Ectodermal cell (in vitro differentiated cells): ENCODE measurements at regions not wholly inside any gene's neighbourhood (a gene's known extent, or its start where the extent isn't known, plus 50 kb on each side); places are given as distances from the start of the nearest gene placed in this dataset.
"Not testable (repeated sequence)": the region's sequence is repeated elsewhere in the genome, so short reads cannot be mapped to it uniquely, and the experiment has no call there.

Experiments used
- H3K27ac ChIP-seq: 2 replicates; pipeline ENCODE4 v1.7.0; 2013; ENCODE audit warnings: mild to moderate bottlenecking, low read depth, low read length; ENCODE audit not compliant: insufficient read depth, poor library complexity, severe bottlenecking
- H3K27me3 ChIP-seq: 2 replicates; pipeline ENCODE4 v1.7.0; 2013; ENCODE audit warnings: mild to moderate bottlenecking, low read length; ENCODE audit not compliant: insufficient read depth, control insufficient read depth, poor library complexity, severe bottlenecking
- H3K36me3 ChIP-seq: one replicate; pipeline ENCODE4 v1.7.0; 2013; ENCODE audit warnings: low read length; ENCODE audit not compliant: control insufficient read depth, insufficient read depth
- H3K4me1 ChIP-seq: one replicate; pipeline ENCODE4 v1.7.0; 2013; ENCODE audit warnings: low read length; ENCODE audit not compliant: control insufficient read depth, insufficient read depth
- H3K4me3 ChIP-seq: 2 replicates; pipeline ENCODE4 v1.7.0; 2013; ENCODE audit warnings: low read depth, low read length, control low read depth; ENCODE audit not compliant: insufficient read depth
- H3K9me3 ChIP-seq: 2 replicates; pipeline ENCODE4 v1.7.0; 2013; ENCODE audit warnings: mild to moderate bottlenecking, low read length, moderate library complexity; ENCODE audit not compliant: control insufficient read depth
- WGBS, 2 experiments: methylation state at CpG; one replicate each; pipeline ENCODE4 v1.1.7; 2013; ENCODE audit warnings: missing lambda C conversion rate in 2 of 2; 5-methylcytosine and 5-hydroxymethylcytosine counted together

DNA sequence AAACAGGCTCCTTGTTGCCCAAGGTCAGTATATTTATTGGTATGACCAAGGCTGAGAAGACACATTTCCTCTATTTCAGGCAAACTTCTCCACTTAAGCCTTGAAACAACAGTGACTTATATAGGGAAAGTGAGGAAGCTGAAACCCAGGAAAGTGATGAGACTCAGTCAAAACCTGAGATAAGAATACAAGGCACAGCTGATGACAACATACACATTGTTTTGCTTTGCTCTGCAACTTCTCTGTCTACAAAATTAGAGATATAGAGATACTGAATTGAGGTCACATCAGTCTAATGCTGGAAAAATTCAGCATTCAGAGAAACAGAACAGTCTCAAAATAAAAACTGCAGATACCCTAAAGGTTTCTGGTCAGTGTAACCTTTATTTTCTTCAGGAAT, 586.1 kb downstream of the DNAH5 start:
- no peaks in the 10 kb centered on the region for H3K27me3 ChIP-seq
- no peaks in the 10 kb centered on the region for H3K4me1 ChIP-seq
- no peaks in the 10 kb centered on the region for H3K9me3 ChIP-seq

DNA sequence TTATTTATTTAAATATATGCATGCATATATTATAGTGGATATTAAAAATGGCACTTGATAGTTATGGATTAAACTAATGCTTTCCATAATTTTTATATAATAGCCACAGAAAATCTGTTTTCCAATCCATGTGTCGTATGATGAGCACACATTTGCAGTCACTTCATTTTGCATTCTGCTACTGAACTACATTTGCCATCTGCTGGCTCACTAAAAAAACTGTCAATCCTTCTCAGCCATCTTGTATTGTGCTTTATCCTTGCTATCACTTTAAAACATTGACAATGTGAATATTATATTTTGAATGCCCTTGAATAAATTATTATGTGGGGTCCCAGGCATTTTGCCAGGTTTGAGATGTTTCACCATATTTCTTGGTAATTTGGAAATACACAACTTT, 586.6 kb downstream of the DNAH5 start:
- Histone ChIP-seq H3K9me3 (no peaks in the 10 kb centered on the region), H3K36me3 (no peaks in the 10 kb centered on the region), H3K27ac (no peak overlapping the region), H3K27me3 (no peaks in the 10 kb centered on the region), H3K4me1 (no peaks in the 10 kb centered on the region), H3K4me3 (no peak overlapping the region)
- WGBS, 2 experiments = 0% methylated on average over 1 of the region's 1 CpG

More for the DNA sequence above, 586.1 kb downstream of the DNAH5 start:
- no peak overlapping the region for H3K27ac ChIP-seq
- no peaks in the 10 kb centered on the region for H3K36me3 ChIP-seq
- no peak overlapping the region for H3K4me3 ChIP-seq

DNA sequence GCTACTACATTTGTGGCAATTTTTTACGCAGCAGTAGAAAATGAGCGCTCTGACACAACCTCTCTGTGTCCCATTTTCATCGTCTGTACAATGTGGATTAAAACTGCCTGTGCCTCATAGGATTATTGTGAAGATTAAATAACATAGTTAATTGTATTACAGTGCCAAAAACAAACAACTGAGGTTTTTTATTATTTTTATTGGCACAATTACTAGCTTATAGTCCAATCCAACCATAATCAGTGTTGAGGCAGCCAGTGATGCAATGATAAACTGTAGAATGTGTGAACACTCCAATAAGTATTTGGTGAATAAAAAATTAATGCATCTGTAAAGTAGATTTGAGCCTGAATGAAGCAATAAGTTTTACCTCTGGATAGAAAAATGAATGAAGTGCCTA, 588.3 kb downstream of the DNAH5 start:
- Histone ChIP-seq H3K27me3 (no peaks in the 10 kb centered on the region), H3K36me3 (no peaks in the 10 kb centered on the region), H3K4me3 (no peak overlapping the region), H3K4me1 (no peaks in the 10 kb centered on the region), H3K27ac (no peak overlapping the region), H3K9me3 (no peaks in the 10 kb centered on the region)
- 92 to 100% methylated on average over 2 to 3 of the region's 3 CpGs for WGBS, 2 experiments

DNA sequence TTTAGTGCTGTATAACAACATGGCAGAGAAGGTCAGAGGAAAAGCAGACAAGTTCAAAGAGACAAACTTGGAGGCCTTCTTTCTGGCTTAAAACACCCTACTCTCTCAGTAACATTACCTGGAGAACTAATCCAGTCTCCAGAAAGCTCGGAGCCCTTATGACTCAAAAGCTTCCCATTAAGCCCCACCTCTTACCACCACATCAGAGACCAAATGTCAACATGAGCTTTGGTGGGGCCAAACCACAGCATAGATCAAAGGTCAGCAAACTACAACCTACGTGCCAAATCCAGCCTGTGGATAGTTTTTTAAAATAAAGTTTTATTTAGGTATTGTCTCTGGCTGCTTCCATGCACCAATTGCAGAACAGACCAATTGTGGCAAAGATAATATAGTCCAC, 589.9 kb downstream of the DNAH5 start:
- H3K27ac ChIP-seq = no peak overlapping the region
- 92 to 96% methylated on average over 1 to 2 of the region's 2 CpGs for WGBS, 2 experiments
- no peak overlapping the region for H3K4me3 ChIP-seq

DNA sequence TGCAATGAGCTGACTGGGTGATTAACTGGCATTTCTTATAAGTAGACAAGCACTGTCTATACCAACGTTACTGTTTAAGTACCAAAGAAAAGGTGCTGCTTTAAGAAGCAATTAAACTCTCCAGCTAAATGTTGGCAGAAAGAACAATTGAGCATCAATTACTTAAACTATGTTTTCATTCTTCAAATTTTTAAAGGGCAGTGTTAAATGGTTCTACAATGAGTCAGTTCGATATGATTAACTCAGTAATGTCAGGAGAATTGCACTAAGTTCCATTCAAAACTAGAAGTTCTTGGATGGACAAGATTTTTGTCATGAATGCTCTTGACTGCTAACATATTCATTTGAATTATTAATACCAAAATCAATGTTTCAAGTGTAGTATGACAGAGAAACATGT, 593.7 kb downstream of the DNAH5 start:
- WGBS, 2 experiments = 83 to 86% methylated on average over 2 of the region's 2 CpGs

More for the DNA sequence above, 589.9 kb downstream of the DNAH5 start:
- Histone ChIP-seq H3K4me1 (no peaks in the 10 kb centered on the region), H3K27me3 (no peaks in the 10 kb centered on the region), H3K36me3 (no peaks in the 10 kb centered on the region), H3K9me3 (no peaks in the 10 kb centered on the region)

DNA sequence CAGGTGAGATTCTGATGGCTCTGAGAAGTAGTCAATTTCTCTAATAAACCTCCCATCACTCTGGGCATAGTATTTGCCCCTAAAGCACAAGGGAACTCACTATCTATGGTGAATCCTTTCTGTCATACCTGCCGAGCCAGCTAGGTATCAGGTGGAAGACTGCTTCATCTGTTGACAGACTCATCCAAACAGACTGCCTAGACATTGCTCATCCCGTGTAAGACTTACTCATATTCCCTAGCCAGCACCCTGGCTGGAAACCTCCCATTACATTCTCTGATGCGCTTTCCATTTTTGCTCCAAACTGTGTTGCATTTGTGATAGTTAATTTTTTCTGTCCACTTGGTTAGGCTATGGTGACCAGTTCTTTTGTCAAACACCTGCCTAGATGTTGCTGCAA, 595.9 kb downstream of the DNAH5 start:
- no peaks in the 10 kb centered on the region for H3K9me3 ChIP-seq
- no peak overlapping the region for H3K4me3 ChIP-seq
- no peaks in the 10 kb centered on the region for H3K27me3 ChIP-seq
- H3K4me1 ChIP-seq = no peaks in the 10 kb centered on the region
- no peak overlapping the region for H3K27ac ChIP-seq
- WGBS, 2 experiments = 91 to 93% methylated on average over 3 of the region's 3 CpGs
- H3K36me3 ChIP-seq = no peaks in the 10 kb centered on the region

More for the DNA sequence above, 593.7 kb downstream of the DNAH5 start:
- H3K27me3 ChIP-seq = no peaks in the 10 kb centered on the region
- no peak overlapping the region for H3K27ac ChIP-seq
- H3K4me1 ChIP-seq = no peaks in the 10 kb centered on the region
- H3K36me3 ChIP-seq = no peaks in the 10 kb centered on the region
- H3K4me3 ChIP-seq = no peak overlapping the region
- H3K9me3 ChIP-seq = no peaks in the 10 kb centered on the region

DNA sequence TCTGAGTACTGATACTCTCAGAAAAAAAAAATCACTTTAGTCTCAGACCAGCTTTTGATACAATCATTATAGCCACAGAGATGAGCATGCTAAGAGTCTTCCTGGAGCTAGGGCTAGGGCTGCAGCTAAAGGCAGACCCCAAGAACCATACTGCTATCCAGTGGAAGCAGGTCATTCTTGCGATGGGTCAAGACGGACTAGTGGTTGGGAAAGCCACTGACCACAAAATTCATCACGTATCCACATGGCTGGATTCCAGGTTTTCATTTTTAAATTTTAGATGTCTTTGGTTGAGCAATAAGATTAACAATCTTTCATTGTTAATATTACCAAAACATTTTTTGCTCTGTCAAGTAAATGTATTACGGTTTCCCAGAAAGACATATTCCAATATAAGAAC, 598.1 kb downstream of the DNAH5 start:
- Histone ChIP-seq H3K27ac (no peak overlapping the region), H3K9me3 (no peaks in the 10 kb centered on the region), H3K4me1 (no peaks in the 10 kb centered on the region), H3K36me3 (no peaks in the 10 kb centered on the region), H3K27me3 (no peaks in the 10 kb centered on the region), H3K4me3 (no peak overlapping the region)
- WGBS, 2 experiments = 88 to 90% methylated on average over 3 to 4 of the region's 4 CpGs

DNA sequence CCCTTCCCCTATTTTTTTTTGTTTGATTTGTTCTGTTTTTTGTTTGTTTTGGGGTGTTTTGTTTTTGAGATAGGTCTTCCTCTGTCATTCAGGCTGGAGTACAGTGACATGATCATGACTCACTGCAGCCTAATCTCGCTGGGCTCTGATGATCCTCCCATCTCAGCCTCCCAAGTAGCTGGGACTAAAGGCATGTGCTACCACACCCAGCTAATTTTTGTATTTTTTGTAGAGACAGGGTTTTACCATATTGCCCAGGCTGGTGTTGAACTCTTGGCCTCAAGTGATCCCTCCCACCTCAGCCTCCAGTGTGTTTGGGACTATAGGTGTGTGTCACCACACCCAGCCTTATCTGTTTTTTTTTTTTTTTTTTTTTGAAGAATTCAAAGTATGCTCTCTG, 605.4 kb downstream of the DNAH5 start:
- WGBS, 2 experiments = 0% methylated on average over 1 of the region's 1 CpG
- Histone ChIP-seq H3K36me3 (no peaks in the 10 kb centered on the region), H3K4me3 (no peak overlapping the region), H3K27ac (no peak overlapping the region), H3K27me3 (no peaks in the 10 kb centered on the region), H3K4me1 (no peaks in the 10 kb centered on the region), H3K9me3 (no peaks in the 10 kb centered on the region)

DNA sequence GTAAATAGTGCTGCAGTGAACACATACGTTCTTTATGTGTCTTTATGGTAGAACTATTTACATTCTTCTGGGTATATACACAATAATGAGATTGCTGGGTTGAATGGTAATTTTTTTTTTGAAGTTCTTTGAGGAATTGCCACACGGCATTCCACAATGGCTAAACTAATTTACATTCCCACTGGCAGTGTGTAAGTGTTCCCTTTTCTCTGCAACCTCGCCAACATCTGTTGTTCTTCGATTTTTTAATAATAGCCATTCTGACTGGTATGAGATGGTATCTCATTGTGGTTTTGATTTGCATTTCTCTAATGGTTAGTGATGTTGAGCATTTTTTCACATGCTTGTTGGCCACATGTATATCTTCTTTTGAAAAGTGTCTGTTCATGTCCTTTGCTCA, 609.5 kb downstream of the DNAH5 start:
- not testable (repeated sequence) for H3K4me1 ChIP-seq, H3K36me3 ChIP-seq, H3K4me3 ChIP-seq, H3K27me3 ChIP-seq, H3K27ac ChIP-seq, H3K9me3 ChIP-seq
- 66 to 70% methylated on average over 4 of the region's 4 CpGs for WGBS, 2 experiments

DNA sequence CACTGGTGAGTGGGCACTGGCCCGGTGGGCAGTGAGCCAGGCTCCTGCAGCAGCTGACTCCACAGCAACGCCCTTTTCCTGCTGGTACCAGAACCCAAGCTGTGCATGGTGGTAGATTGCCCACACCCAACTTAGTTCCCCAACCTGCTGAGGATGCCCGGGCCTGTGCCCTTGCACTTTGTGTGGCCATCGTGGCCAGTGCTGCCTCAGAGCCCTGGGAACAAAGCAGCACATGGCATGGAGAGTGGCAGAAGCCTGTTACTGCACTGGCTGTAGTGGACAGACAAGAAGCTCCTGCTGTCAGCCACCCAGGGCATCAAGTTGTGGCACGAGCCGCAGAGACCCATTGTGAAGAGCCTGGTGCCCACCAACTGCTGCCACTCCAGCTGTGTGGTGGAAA, 612.9 kb downstream of the DNAH5 start:
- no peak overlapping the region for H3K4me3 ChIP-seq
- H3K9me3 ChIP-seq = no peaks in the 10 kb centered on the region
- no peaks in the 10 kb centered on the region for H3K4me1 ChIP-seq
- no peaks in the 10 kb centered on the region for H3K27me3 ChIP-seq
- H3K36me3 ChIP-seq = no peaks in the 10 kb centered on the region
- H3K27ac ChIP-seq = no peak overlapping the region
- 80 to 82% methylated on average over 6 of the region's 6 CpGs for WGBS, 2 experiments

DNA sequence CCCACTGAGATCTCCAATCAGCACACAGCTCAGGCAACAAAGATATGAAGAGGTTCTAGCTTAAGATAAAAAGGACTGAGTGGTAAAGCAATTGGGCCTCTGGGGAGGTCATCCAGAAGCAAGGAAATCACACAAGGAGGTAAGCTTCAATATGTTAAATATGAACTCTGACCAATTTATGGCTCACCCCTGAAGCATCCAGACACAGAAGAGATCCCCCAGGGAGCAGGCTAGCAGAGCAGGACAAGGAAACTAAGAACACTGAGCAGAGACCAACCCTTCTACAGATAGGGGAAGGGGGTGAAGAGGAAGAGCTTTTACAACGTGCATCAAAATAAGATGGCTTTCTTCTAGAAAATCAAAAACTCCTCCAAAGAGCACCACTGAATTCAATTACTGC, 616.2 kb downstream of the DNAH5 start:
- Histone ChIP-seq H3K27ac (no peak overlapping the region), H3K4me1 (no peaks in the 10 kb centered on the region), H3K9me3 (no peaks in the 10 kb centered on the region), H3K4me3 (no peak overlapping the region), H3K27me3 (no peaks in the 10 kb centered on the region), H3K36me3 (no peaks in the 10 kb centered on the region)
- WGBS, 2 experiments = 60 to 100% methylated on average over 1 of the region's 1 CpG
